GM12892 (cell line): ENCODE measurements at regions not wholly inside any gene's neighbourhood (a gene's known extent, or its start where the extent isn't known, plus 50 kb on each side); places are given as distances from the start of the nearest gene placed in this dataset.

ENCODE experiments used
- POLR2A ChIP-seq: IDR thresholded peaks from 2 replicates; pipeline ENCODE4 v1.6.1; 2011; ENCODE audit warnings: low read depth, low read length, control low read depth
- POLR2AphosphoS5 ChIP-seq: IDR thresholded peaks from 2 replicates; pipeline ENCODE4 v1.6.1; 2011; ENCODE audit warnings: low read depth, low read length, control low read depth
- TAF1 ChIP-seq: IDR thresholded peaks from 2 replicates; pipeline ENCODE4 v1.6.1; 2011; ENCODE audit warnings: low read depth, mild to moderate bottlenecking, control low read depth, low read length, borderline replicate concordance

- TF ChIP-seq POLR2AphosphoS5, result no peak
- no peak for TF ChIP-seq POLR2A
- no peak for TF ChIP-seq TAF1
Measured at GRCh38 chr7:109473172-109473571, 903.5 kb downstream of the DNAJB9 start.
